ENCODE measurements at regions not wholly inside any gene's neighbourhood (a gene's known extent, or its start where the extent isn't known, plus 50 kb on each side); places are given as distances from the start of the nearest gene placed in this dataset.
"Not testable (repeated sequence)": the region's sequence is repeated elsewhere in the genome, so short reads cannot be mapped to it uniquely, and the experiment has no call there.

- Histone ChIP-seq H3K14ac (replicated peaks; ENCODE audit: low read depth, low read length) (no peak overlapping the region), H3K27ac (ENCODE audit: insufficient read depth, low read length) (no peak overlapping the region), H3K4me3 (ENCODE audit: insufficient read depth, low read depth, low read length) (no peak overlapping the region), H3K4me2 (ENCODE audit: low read depth, low read length) (no peak overlapping the region), H2BK20ac (ENCODE audit: low read depth, low read length) (no peak overlapping the region), H3K23ac (ENCODE audit: low read depth, low read length) (no peak overlapping the region), H2BK120ac (ENCODE audit: low read depth, low read length) (no peak overlapping the region), H2BK5ac (ENCODE audit: low read depth, low read length, poor library complexity, severe bottlenecking) (no peak overlapping the region), H3K56ac (ENCODE audit: extremely low read depth, insufficient read depth, low read length) (no peak overlapping the region), H3K27me3 (ENCODE audit: control insufficient read depth, insufficient read depth, low read length) (peaks cover 2% of the 10 kb centered on the region; the same call in 1 of the 2 replicates), H3K9me1 (ENCODE audit: insufficient read depth, low read length) (no peaks in the 10 kb centered on the region), H3K18ac (ENCODE audit: low read depth, low read length) (no peak overlapping the region), H4K8ac (ENCODE audit: low read depth in 2 of 2, low read length in 2 of 2) (no peak overlapping the region), H3K79me1 (ENCODE audit: low read depth in 1 of 2, low read length in 2 of 2) (no peaks in the 10 kb centered on the region), H2AK9ac (replicated peaks; ENCODE audit: low read depth, low read length, poor library complexity) (no peak overlapping the region), H3K9ac (ENCODE audit: low read depth, low read length) (no peak overlapping the region), H3K36me3 (ENCODE audit: control insufficient read depth, insufficient read depth, low read length) (no peaks in the 10 kb centered on the region), H3K9me3 (ENCODE audit: control insufficient read depth, insufficient read depth, low read length) (no peaks in the 10 kb centered on the region), H3K4me1 (ENCODE audit: control insufficient read depth, insufficient read depth, low read length) (no peaks in the 10 kb centered on the region), H2BK15ac (ENCODE audit: low read depth, low read length) (no peak overlapping the region), H4K20me1 (ENCODE audit: insufficient read depth, low read length) (no peaks in the 10 kb centered on the region), H4K5ac (ENCODE audit: low read depth, low read length) (no peak overlapping the region), H4K91ac (ENCODE audit: insufficient read depth, low read depth, low read length) (no peak overlapping the region), H2AK5ac (ENCODE audit: low read depth, low read length) (no peak overlapping the region), H2AFZ (replicated peaks; ENCODE audit: low read length, poor library complexity) (no peak overlapping the region), H3K4ac (ENCODE audit: low read depth, low read length) (no peak overlapping the region)
- WGBS, 2 experiments (ENCODE audit: extremely low coverage in 2 of 2, insufficient read length in 1 of 2) = 40% methylated on average over 1 of the region's 1 CpG; no CpG with 5 or more reads in 1 of the 2 experiments
- intact Hi-C loops (cut with micrococcal nuclease) = no loop called here
- no peak for ATAC-seq (ENCODE audit: low read depth)
- CTCF ChIA-PET = no interaction called here
- in situ Hi-C loops (cut with MboI; ENCODE audit: low sequenced_read_pairs) = no loop called here
- no TSS peak for BruUV-seq (replicated peaks)
- dilution Hi-C loops (cut with HindIII; ENCODE audit: low sequenced_read_pairs, unreplicated experiment) = no loop called here
- DNase-seq = no peak
- POLR2A ChIA-PET (ENCODE audit: unreplicated experiment) = no interaction called here
- TF ChIP-seq FOS (IDR thresholded peaks at IDR 0.05; ENCODE audit: low read depth, low read length) = no peak
- TF ChIP-seq RFX5 (IDR thresholded peaks at IDR 0.05; ENCODE audit: low read depth, low read length) = no peak
- TF ChIP-seq CTCF (conservative IDR thresholded peaks at IDR 0.05; ENCODE audit: low read depth, low read length) = no peak
- TF ChIP-seq ELK1 (IDR thresholded peaks at IDR 0.05; ENCODE audit: borderline replicate concordance, low read depth, low read length) = no peak
- TF ChIP-seq SMC3 (IDR thresholded peaks at IDR 0.05; ENCODE audit: low read depth, low read length) = no peak
These were observed 105.6 kb upstream of the GDNF start for GRCh38 chr5:37945446-37945845.

- ATAC-seq (ENCODE audit: low read depth); BruUV-seq (replicated peaks); H3K9me3 ChIP-seq (ENCODE audit: control insufficient read depth, insufficient read depth, low read length); H3K56ac ChIP-seq (ENCODE audit: extremely low read depth, insufficient read depth, low read length); intact Hi-C loops (cut with micrococcal nuclease); CTCF ChIA-PET; H3K9ac ChIP-seq (ENCODE audit: low read depth, low read length); H3K4me3 ChIP-seq (ENCODE audit: insufficient read depth, low read depth, low read length); H3K14ac ChIP-seq (replicated peaks; ENCODE audit: low read depth, low read length); DNase-seq; H3K27ac ChIP-seq (ENCODE audit: insufficient read depth, low read length); H3K36me3 ChIP-seq (ENCODE audit: control insufficient read depth, insufficient read depth, low read length); POLR2A ChIA-PET (ENCODE audit: unreplicated experiment); H2BK5ac ChIP-seq (ENCODE audit: low read depth, low read length, poor library complexity, severe bottlenecking); H3K9me1 ChIP-seq (ENCODE audit: insufficient read depth, low read length); H2BK120ac ChIP-seq (ENCODE audit: low read depth, low read length); H2BK15ac ChIP-seq (ENCODE audit: low read depth, low read length); H4K20me1 ChIP-seq (ENCODE audit: insufficient read depth, low read length); H2AFZ ChIP-seq (replicated peaks; ENCODE audit: low read length, poor library complexity); H3K4me2 ChIP-seq (ENCODE audit: low read depth, low read length); H3K4ac ChIP-seq (ENCODE audit: low read depth, low read length); H3K23ac ChIP-seq (ENCODE audit: low read depth, low read length); H2AK9ac ChIP-seq (replicated peaks; ENCODE audit: low read depth, low read length, poor library complexity); dilution Hi-C loops (cut with HindIII; ENCODE audit: low sequenced_read_pairs, unreplicated experiment); in situ Hi-C loops (cut with MboI; ENCODE audit: low sequenced_read_pairs); H4K91ac ChIP-seq (ENCODE audit: insufficient read depth, low read depth, low read length); H2AK5ac ChIP-seq (ENCODE audit: low read depth, low read length); H4K5ac ChIP-seq (ENCODE audit: low read depth, low read length); H3K18ac ChIP-seq (ENCODE audit: low read depth, low read length); H2BK20ac ChIP-seq (ENCODE audit: low read depth, low read length); H3K4me1 ChIP-seq (ENCODE audit: control insufficient read depth, insufficient read depth, low read length); H3K79me1 ChIP-seq (ENCODE audit: low read depth in 1 of 2, low read length in 2 of 2); H4K8ac ChIP-seq (ENCODE audit: low read depth in 2 of 2, low read length in 2 of 2): not testable (repeated sequence)
- peaks cover 12% of the 10 kb centered on the region for H3K27me3 ChIP-seq (ENCODE audit: control insufficient read depth, insufficient read depth, low read length)
- no CpG with 5 or more reads among the region's 2 CpGs for WGBS, 2 experiments (ENCODE audit: extremely low coverage in 2 of 2, insufficient read length in 1 of 2)
These were observed 103.3 kb upstream of the GDNF start for GRCh38 chr5:37943136-37943535.
